SK-N-SH treated with all-trans-retinoic acid at 6 μM for 48 hours (cell line): ENCODE measurements at regions not wholly inside any gene's neighbourhood (a gene's known extent, or its start where the extent isn't known, plus 50 kb on each side); places are given as distances from the start of the nearest gene placed in this dataset.

Experiments
- ATAC-seq: fragments of 200-7000 bp; cut with Tn5 transposase; 3 replicates; pipeline ENCODE4 v1.9.1; 2020; ENCODE audit warnings: mild to moderate bottlenecking, moderate library complexity
- ARNTL ChIP-seq: fragments of 450-650 bp; formaldehyde crosslinking; IDR thresholded peaks from 2 replicates; pipeline ENCODE4 v1.5.0; 2020; ENCODE audit warnings: low read depth, mild to moderate bottlenecking, moderate library complexity, borderline replicate concordance
- CSDC2 ChIP-seq: fragments of 250-450 bp; sonication (Bioruptor Pico); IDR thresholded peaks from 2 replicates; pipeline ENCODE4 v1.5.0; 2020; ENCODE audit warnings: mild to moderate bottlenecking, moderate library complexity
- ESRRG ChIP-seq: fragments of 250-450 bp; sonication (Bioruptor Pico); IDR thresholded peaks from 2 replicates; pipeline ENCODE4 v1.6.1; 2021; ENCODE audit warnings: mild to moderate bottlenecking
- GLIS3 ChIP-seq: fragments of 250-450 bp; sonication (Bioruptor Pico); IDR thresholded peaks from 2 replicates; pipeline ENCODE4 v1.5.0; 2020; ENCODE audit warnings: mild to moderate bottlenecking, moderate library complexity
- ISL1 ChIP-seq: fragments of 250-450 bp; sonication (Bioruptor Pico); IDR thresholded peaks from 2 replicates; pipeline ENCODE4 v2.1.2; 2022; ENCODE audit warnings: mild to moderate bottlenecking, moderate library complexity
- PPARA ChIP-seq: fragments of 250-450 bp; sonication (Bioruptor Pico); IDR thresholded peaks from 2 replicates; pipeline ENCODE4 v1.5.0; 2020; ENCODE audit warnings: mild to moderate bottlenecking, borderline replicate concordance
- RARB ChIP-seq: fragments of 250-450 bp; sonication (Bioruptor Pico); IDR thresholded peaks from 2 replicates; pipeline ENCODE4 v1.8.0; 2021; ENCODE audit warnings: mild to moderate bottlenecking, moderate library complexity
- TCF4 ChIP-seq: fragments of 250-450 bp; sonication (Bioruptor Pico); IDR thresholded peaks from 2 replicates; pipeline ENCODE4 v1.8.0; 2021; ENCODE audit warnings: mild to moderate bottlenecking, moderate library complexity, borderline replicate concordance
- TOX ChIP-seq: fragments of 250-450 bp; sonication (Bioruptor Pico); IDR thresholded peaks from 2 replicates; pipeline ENCODE4 v1.8.0; 2021; ENCODE audit warnings: mild to moderate bottlenecking, moderate library complexity, borderline replicate concordance
- ZFP3 ChIP-seq: fragments of 250-450 bp; sonication (Bioruptor Pico); IDR thresholded peaks from 2 replicates; pipeline ENCODE4 v1.5.0; 2020; ENCODE audit warnings: mild to moderate bottlenecking, moderate library complexity
- ZFP30 ChIP-seq: fragments of 450-650 bp; formaldehyde crosslinking; IDR thresholded peaks from 2 replicates; pipeline ENCODE4 v1.5.0; 2022; ENCODE audit warnings: mild to moderate bottlenecking, moderate library complexity
- ZNF565 ChIP-seq: fragments of 450-650 bp; formaldehyde crosslinking; conservative IDR thresholded peaks from 2 replicates; pipeline ENCODE4 v1.5.0; 2020; ENCODE audit warnings: low read depth, mild to moderate bottlenecking, moderate library complexity
- ZNF70 ChIP-seq: fragments of 450-650 bp; formaldehyde crosslinking; IDR thresholded peaks from 2 replicates; pipeline ENCODE4 v1.5.0; 2020; ENCODE audit warnings: mild to moderate bottlenecking, moderate library complexity
- TF ChIP-seq, protein P1 (sequence below): fragments of 250-450 bp; sonication (Bioruptor Pico); IDR thresholded peaks from 2 replicates; pipeline ENCODE4 v1.8.0; 2021; ENCODE audit warnings: low read depth, mild to moderate bottlenecking, moderate library complexity, borderline replicate concordance
- TF ChIP-seq, protein P2 (sequence below): fragments of 250-450 bp; sonication (Bioruptor Pico); IDR thresholded peaks from 2 replicates; pipeline ENCODE4 v1.8.0; 2020; ENCODE audit warnings: mild to moderate bottlenecking, moderate library complexity, borderline replicate concordance
- TF ChIP-seq, protein P3 (sequence below): fragments of 250-450 bp; sonication (Bioruptor Pico); IDR thresholded peaks from 2 replicates; pipeline ENCODE4 v1.5.1; 2021; ENCODE audit warnings: mild to moderate bottlenecking, moderate library complexity
- TF ChIP-seq, protein P4 (sequence below): fragments of 250-450 bp; sonication (Bioruptor Pico); IDR thresholded peaks from 2 replicates; pipeline ENCODE4 v1.5.0; 2020; ENCODE audit warnings: mild to moderate bottlenecking, moderate library complexity

DNA sequence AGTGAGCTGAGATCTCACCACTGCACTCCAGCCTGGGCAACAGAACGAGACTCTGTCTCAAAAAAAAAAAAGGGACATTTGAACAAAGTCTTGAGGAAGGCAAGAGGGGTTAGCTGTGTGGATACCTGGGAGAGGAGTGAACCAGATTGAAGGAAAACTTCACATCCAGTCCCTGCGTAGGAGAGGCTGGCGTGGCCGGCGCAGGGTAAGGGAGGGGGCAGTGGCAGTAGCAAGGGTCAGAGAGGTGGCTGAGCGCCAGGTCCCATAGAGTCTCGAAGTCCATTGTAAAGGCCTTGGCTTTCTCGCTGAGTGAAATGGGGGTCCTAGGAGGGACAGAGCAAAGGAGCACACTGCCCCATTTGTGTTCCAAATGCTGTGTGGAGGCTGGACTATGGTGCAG lies 171.8 kb upstream of the WSCD1 start:
- ATAC-seq = no peak
- TF ChIP-seq ESRRG (CRISPR knock-in tag) (no peak), CSDC2 (no peak)

DNA sequence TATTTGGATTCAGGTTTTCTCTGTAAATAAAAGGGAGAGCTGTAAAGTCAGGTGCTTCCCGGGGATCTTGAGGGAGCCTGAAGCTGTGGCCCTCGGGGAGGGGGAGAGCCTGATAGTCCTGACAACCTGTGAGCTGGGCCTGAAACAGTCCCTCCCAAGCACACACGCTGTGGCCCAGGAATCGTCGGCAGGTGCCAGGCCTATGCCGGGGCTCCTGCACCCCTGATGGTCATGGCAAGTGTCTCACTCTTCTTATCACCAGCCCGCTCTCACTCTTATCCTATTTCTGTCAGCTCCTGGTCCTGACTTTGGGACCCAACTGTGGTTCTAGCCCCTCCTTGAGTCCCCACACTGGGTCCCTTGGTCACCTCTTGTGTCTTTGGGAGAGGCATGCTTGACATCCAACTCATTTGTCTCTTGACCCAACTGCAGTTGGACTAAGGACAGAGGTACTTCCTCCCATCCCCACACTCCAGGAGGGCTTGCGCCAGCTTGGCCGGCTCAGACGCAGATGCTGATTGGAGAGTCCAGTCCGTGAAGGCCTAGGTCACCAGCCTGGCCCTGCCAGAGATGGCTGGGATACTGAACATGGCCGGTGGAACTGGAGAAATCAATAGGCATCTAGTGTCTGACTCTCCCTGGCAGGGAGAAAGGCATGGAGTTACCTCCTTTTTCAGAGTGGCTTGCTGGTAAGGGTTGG lies 170.5 kb upstream of the WSCD1 start:
- TF ChIP-seq CSDC2 (no peak), ISL1 (CRISPR knock-in tag) (no peak), ARNTL (CRISPR knock-in tag) (no peak), ZNF565 (CRISPR knock-in tag) (no peak), ZNF70 (no peak), PPARA (no peak), ZFP3 (no peak), GLIS3 (no peak), TCF4 (no peak), RARB (no peak), TOX (CRISPR knock-in tag) (no peak)
- TF ChIP-seq, protein P1, sequence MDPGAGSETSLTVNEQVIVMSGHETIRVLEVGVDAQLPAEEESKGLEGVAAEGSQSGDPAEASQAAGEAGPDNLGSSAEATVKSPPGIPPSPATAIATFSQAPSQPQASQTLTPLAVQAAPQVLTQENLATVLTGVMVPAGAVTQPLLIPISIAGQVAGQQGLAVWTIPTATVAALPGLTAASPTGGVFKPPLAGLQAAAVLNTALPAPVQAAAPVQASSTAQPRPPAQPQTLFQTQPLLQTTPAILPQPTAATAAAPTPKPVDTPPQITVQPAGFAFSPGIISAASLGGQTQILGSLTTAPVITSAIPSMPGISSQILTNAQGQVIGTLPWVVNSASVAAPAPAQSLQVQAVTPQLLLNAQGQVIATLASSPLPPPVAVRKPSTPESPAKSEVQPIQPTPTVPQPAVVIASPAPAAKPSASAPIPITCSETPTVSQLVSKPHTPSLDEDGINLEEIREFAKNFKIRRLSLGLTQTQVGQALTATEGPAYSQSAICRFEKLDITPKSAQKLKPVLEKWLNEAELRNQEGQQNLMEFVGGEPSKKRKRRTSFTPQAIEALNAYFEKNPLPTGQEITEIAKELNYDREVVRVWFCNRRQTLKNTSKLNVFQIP (CRISPR knock-in tag) = no peak
- TF ChIP-seq, protein P2, sequence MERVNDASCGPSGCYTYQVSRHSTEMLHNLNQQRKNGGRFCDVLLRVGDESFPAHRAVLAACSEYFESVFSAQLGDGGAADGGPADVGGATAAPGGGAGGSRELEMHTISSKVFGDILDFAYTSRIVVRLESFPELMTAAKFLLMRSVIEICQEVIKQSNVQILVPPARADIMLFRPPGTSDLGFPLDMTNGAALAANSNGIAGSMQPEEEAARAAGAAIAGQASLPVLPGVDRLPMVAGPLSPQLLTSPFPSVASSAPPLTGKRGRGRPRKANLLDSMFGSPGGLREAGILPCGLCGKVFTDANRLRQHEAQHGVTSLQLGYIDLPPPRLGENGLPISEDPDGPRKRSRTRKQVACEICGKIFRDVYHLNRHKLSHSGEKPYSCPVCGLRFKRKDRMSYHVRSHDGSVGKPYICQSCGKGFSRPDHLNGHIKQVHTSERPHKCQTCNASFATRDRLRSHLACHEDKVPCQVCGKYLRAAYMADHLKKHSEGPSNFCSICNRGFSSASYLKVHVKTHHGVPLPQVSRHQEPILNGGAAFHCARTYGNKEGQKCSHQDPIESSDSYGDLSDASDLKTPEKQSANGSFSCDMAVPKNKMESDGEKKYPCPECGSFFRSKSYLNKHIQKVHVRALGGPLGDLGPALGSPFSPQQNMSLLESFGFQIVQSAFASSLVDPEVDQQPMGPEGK (CRISPR knock-in tag) = no peak
- TF ChIP-seq, protein P3, sequence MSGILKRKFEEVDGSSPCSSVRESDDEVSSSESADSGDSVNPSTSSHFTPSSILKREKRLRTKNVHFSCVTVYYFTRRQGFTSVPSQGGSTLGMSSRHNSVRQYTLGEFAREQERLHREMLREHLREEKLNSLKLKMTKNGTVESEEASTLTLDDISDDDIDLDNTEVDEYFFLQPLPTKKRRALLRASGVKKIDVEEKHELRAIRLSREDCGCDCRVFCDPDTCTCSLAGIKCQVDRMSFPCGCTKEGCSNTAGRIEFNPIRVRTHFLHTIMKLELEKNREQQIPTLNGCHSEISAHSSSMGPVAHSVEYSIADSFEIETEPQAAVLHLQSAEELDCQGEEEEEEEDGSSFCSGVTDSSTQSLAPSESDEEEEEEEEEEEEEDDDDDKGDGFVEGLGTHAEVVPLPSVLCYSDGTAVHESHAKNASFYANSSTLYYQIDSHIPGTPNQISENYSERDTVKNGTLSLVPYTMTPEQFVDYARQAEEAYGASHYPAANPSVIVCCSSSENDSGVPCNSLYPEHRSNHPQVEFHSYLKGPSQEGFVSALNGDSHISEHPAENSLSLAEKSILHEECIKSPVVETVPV = no peak
- TF ChIP-seq, protein P4, sequence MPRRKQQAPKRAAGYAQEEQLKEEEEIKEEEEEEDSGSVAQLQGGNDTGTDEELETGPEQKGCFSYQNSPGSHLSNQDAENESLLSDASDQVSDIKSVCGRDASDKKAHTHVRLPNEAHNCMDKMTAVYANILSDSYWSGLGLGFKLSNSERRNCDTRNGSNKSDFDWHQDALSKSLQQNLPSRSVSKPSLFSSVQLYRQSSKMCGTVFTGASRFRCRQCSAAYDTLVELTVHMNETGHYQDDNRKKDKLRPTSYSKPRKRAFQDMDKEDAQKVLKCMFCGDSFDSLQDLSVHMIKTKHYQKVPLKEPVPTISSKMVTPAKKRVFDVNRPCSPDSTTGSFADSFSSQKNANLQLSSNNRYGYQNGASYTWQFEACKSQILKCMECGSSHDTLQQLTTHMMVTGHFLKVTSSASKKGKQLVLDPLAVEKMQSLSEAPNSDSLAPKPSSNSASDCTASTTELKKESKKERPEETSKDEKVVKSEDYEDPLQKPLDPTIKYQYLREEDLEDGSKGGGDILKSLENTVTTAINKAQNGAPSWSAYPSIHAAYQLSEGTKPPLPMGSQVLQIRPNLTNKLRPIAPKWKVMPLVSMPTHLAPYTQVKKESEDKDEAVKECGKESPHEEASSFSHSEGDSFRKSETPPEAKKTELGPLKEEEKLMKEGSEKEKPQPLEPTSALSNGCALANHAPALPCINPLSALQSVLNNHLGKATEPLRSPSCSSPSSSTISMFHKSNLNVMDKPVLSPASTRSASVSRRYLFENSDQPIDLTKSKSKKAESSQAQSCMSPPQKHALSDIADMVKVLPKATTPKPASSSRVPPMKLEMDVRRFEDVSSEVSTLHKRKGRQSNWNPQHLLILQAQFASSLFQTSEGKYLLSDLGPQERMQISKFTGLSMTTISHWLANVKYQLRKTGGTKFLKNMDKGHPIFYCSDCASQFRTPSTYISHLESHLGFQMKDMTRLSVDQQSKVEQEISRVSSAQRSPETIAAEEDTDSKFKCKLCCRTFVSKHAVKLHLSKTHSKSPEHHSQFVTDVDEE (CRISPR knock-in tag) = no peak
- no peak for ATAC-seq

DNA sequence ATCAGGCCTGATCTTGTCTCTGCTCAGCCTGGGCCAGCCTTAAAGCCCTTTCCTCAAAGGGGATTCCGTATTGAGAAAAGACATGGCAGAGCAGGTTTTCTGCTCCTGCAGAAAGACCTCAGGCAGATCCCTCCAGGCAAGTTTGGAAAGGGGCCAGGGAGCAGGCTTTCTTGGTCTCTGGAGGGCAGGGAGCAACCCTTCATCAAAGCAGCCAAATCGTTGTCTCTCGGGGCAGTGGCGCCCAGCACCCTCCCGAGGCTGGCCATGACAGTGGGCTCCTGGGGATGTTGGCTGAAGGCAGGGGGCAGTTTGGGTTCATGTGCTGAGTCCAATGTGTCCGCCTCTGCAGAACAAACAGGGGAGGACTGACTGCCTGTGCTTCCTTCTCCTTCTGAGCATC lies 168.4 kb upstream of the WSCD1 start:
- ATAC-seq = no peak
- TF ChIP-seq, protein P2 (CRISPR knock-in tag) = no peak
- TF ChIP-seq ZFP30 (CRISPR knock-in tag) = no peak
- TF ChIP-seq, protein P4 (CRISPR knock-in tag) = no peak
